ENCODE measurements at regions not wholly inside any gene's neighbourhood (a gene's known extent, or its start where the extent isn't known, plus 50 kb on each side); places are given as distances from the start of the nearest gene placed in this dataset.

DNA sequence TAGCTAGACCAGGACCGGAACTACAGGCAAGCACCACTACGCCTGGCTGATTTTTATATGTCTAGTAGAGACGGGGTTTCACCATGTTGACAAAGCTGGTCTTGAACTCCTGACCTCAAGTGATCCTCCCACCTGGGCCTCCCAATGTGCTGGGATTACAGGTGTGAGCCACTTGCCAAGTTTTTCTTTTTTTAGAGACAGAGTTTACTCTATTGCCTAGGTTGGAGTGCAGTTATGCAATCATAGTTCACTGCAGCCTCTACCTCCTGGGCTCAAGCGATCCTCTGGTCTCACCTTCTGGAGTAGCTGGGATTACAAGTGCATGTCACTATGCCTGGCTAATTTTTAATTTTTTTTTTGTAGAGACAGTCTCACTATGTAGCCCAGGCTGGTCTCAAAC lies 201.5 kb upstream of the TBX3 start:
- TF ChIP-seq, protein P1, sequence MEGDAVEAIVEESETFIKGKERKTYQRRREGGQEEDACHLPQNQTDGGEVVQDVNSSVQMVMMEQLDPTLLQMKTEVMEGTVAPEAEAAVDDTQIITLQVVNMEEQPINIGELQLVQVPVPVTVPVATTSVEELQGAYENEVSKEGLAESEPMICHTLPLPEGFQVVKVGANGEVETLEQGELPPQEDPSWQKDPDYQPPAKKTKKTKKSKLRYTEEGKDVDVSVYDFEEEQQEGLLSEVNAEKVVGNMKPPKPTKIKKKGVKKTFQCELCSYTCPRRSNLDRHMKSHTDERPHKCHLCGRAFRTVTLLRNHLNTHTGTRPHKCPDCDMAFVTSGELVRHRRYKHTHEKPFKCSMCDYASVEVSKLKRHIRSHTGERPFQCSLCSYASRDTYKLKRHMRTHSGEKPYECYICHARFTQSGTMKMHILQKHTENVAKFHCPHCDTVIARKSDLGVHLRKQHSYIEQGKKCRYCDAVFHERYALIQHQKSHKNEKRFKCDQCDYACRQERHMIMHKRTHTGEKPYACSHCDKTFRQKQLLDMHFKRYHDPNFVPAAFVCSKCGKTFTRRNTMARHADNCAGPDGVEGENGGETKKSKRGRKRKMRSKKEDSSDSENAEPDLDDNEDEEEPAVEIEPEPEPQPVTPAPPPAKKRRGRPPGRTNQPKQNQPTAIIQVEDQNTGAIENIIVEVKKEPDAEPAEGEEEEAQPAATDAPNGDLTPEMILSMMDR (IDR thresholded peaks at IDR 0.05): no peak
- no peak for TF ChIP-seq POLR2A (IDR thresholded peaks at IDR 0.05)

Data from thyroid gland (tissue), 4 donors.